Muscle layer of duodenum (tissue), 2 donors: ENCODE measurements at regions not wholly inside any gene's neighbourhood (a gene's known extent, or its start where the extent isn't known, plus 50 kb on each side); places are given as distances from the start of the nearest gene placed in this dataset.

ENCODE experiments used
- H3K27ac ChIP-seq: one replicate; pipeline ENCODE4 v1.7.0; 2013; ENCODE audit warnings: mild to moderate bottlenecking, low read length
- H3K27me3 ChIP-seq: one replicate; pipeline ENCODE4 v1.7.0; 2013; ENCODE audit warnings: low read depth, mild to moderate bottlenecking, control low read depth, low read length
- H3K36me3 ChIP-seq, 2 donors: one replicate each; pipeline ENCODE4 v1.7.0; 2013; ENCODE audit warnings: low read length in 2 of 2, control low read depth in 1 of 2, mild to moderate bottlenecking in 1 of 2; ENCODE audit not compliant: insufficient read depth in 2 of 2, control insufficient read depth in 1 of 2
- H3K4me1 ChIP-seq, 2 donors: one replicate each; pipeline ENCODE4 v1.7.0; 2013; ENCODE audit warnings: low read length in 2 of 2, mild to moderate bottlenecking in 2 of 2, control low read depth in 1 of 2, moderate library complexity in 1 of 2; ENCODE audit not compliant: insufficient read depth in 2 of 2, control insufficient read depth in 1 of 2
- H3K4me3 ChIP-seq, 2 donors: one replicate each; pipeline ENCODE4 v1.7.0; 2013; ENCODE audit warnings: low read length in 2 of 2, low read depth in 1 of 2, mild to moderate bottlenecking in 1 of 2
- H3K9me3 ChIP-seq, 2 donors: one replicate each; pipeline ENCODE4 v1.7.0; 2013; ENCODE audit warnings: low read length in 2 of 2, control low read depth in 1 of 2, mild to moderate bottlenecking in 1 of 2; ENCODE audit not compliant: control insufficient read depth in 1 of 2
- donor health status: healthy.

GRCh38 chr6:3585320-3585935, 128.6 kb upstream of the SLC22A23 start:
- no peaks in the 10 kb centered on the region for H3K36me3 ChIP-seq
- no peaks in the 10 kb centered on the region for H3K27me3 ChIP-seq
- H3K27ac ChIP-seq = no peak overlapping the region
- no peak overlapping the region for H3K4me3 ChIP-seq
- H3K9me3 ChIP-seq = peaks cover 3 to 9% of the 10 kb centered on the region in 2 donors
- H3K4me1 ChIP-seq = no peaks in the 10 kb centered on the region

GRCh38 chr6:3584606-3585005, 127.8 kb upstream of the SLC22A23 start:
- Histone ChIP-seq H3K27me3 (no peaks in the 10 kb centered on the region), H3K36me3 (no peaks in the 10 kb centered on the region), H3K4me3 (no peak overlapping the region), H3K4me1 (no peaks in the 10 kb centered on the region), H3K9me3 (peaks cover 3 to 9% of the 10 kb centered on the region in 2 donors), H3K27ac (no peak overlapping the region)

GRCh38 chr6:3581469-3581868, 124.6 kb upstream of the SLC22A23 start:
- Histone ChIP-seq H3K4me1 (no peaks in the 10 kb centered on the region), H3K4me3 (no peak overlapping the region), H3K27me3 (no peaks in the 10 kb centered on the region), H3K9me3 (no peaks in the 10 kb centered on the region), H3K36me3 (no peaks in the 10 kb centered on the region), H3K27ac (no peak overlapping the region)

GRCh38 chr6:3579652-3580175, 122.9 kb upstream of the SLC22A23 start:
- no peaks in the 10 kb centered on the region for H3K27me3 ChIP-seq
- H3K4me1 ChIP-seq = no peaks in the 10 kb centered on the region
- H3K9me3 ChIP-seq = no peaks in the 10 kb centered on the region
- H3K4me3 ChIP-seq = no peak overlapping the region
- H3K36me3 ChIP-seq = no peaks in the 10 kb centered on the region
- no peak overlapping the region for H3K27ac ChIP-seq

- no peaks in the 10 kb centered on the region for H3K36me3 ChIP-seq
- no peaks in the 10 kb centered on the region for H3K4me1 ChIP-seq
- H3K27ac ChIP-seq = no peak overlapping the region
- no peaks in the 10 kb centered on the region for H3K27me3 ChIP-seq
- H3K9me3 ChIP-seq = no peaks in the 10 kb centered on the region
- H3K4me3 ChIP-seq = no peak overlapping the region
Observed at GRCh38 chr6:3578981-3579380, 122.1 kb upstream of the SLC22A23 start.

GRCh38 chr6:3577517-3577916, 120.7 kb upstream of the SLC22A23 start:
- Histone ChIP-seq H3K4me1 (no peaks in the 10 kb centered on the region), H3K27ac (no peak overlapping the region), H3K27me3 (no peaks in the 10 kb centered on the region), H3K9me3 (no peaks in the 10 kb centered on the region), H3K36me3 (no peaks in the 10 kb centered on the region), H3K4me3 (no peak overlapping the region)

DNA sequence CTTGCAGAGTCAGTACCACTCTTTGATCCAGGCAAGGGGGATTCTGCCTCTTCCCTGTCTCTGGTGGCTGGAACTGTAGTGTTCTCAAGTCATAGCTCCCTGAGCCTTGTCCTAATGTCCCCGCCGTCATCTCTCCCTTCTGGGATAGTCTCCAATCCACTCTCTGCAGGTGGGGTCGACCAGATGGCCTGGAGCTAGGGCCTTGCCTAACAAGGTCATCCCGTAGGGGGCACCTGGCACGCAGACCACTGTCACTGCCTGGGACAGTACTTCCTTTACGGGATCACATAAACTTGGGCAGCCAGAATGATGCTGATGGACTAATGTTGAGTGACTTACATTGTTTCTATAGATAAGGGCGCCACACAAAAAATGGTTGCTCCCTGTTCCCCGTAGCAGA, 118.9 kb upstream of the SLC22A23 start:
- no peak overlapping the region for H3K27ac ChIP-seq
- no peaks in the 10 kb centered on the region for H3K4me1 ChIP-seq
- no peaks in the 10 kb centered on the region for H3K9me3 ChIP-seq
- H3K36me3 ChIP-seq = no peaks in the 10 kb centered on the region
- H3K4me3 ChIP-seq = no peak overlapping the region
- H3K27me3 ChIP-seq = no peaks in the 10 kb centered on the region

DNA sequence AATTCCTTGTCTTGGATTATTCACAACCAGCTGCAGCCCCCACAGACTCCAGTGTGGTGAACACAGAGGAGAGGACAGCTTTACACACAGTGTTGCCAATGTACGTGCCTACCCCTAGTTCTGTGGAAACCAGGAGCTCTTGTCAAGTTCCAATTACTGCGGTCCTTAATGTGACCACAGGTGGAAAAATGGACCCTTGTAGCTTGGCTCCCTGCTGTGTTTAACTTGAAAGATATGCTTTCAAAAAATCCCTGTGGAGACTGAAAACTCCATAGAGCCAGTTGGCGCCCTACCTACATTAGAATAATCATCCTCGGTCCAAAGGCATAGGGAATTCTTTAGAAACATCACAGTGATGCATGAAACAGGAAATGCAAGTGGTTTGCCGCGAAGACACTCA, 118.3 kb upstream of the SLC22A23 start:
- no peaks in the 10 kb centered on the region for H3K36me3 ChIP-seq
- H3K9me3 ChIP-seq = no peaks in the 10 kb centered on the region
- H3K27ac ChIP-seq = no peak overlapping the region
- no peaks in the 10 kb centered on the region for H3K4me1 ChIP-seq
- H3K4me3 ChIP-seq = no peak overlapping the region
- no peaks in the 10 kb centered on the region for H3K27me3 ChIP-seq

DNA sequence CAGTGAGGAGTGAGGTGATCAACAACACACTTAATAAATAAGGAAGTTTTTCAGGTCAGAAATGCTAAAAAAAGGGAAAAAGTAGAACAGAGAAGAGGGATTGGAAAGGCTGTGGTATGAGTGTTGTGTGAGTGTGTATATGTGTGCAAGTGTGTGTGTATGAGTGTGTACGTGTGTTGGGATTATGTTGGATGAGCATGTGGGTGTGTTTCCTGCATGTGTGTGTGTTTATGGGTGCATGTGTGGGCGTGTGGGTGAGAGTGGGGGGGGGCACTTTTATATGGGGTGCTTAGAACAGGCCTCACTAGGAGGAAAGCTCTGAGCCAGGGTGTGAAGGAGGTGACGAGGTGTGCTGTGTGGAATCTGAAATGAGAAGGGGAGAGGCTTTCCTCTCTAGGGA, 116.8 kb upstream of the SLC22A23 start:
- Histone ChIP-seq H3K9me3 (no peaks in the 10 kb centered on the region), H3K27me3 (no peaks in the 10 kb centered on the region)

GRCh38 chr6:3571836-3572235, 115.0 kb upstream of the SLC22A23 start:
- Histone ChIP-seq H3K27ac (no peak overlapping the region), H3K9me3 (no peaks in the 10 kb centered on the region), H3K36me3 (no peaks in the 10 kb centered on the region), H3K27me3 (no peaks in the 10 kb centered on the region), H3K4me3 (no peak overlapping the region), H3K4me1 (peaks cover 0 to 5% of the 10 kb centered on the region in 2 donors)

More for the DNA sequence above, 116.8 kb upstream of the SLC22A23 start:
- Histone ChIP-seq H3K4me3 (no peak overlapping the region), H3K27ac (no peak overlapping the region), H3K4me1 (peaks cover 0 to under 1% of the 10 kb centered on the region in 2 donors), H3K36me3 (no peaks in the 10 kb centered on the region)

DNA sequence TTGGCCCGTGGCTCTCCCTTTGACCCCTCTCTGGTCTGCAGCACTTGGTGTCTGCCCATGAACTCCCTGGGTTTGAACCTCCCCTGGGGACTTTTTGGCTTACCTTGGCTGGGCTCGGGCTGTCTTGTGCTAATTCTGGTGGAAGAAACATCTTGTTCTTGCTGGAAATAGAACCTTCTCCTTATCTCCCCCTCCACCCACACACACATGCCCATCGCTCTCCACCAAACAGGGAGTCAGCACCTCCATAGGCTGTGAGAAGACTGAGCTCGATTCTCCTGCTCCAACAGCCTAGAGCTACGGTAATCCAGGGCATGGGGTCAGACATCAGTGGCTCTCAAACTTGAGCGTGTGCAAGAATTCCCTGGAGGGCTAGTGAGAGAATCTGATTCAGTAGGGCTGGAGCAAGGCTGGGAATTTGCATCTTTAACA, 114.4 kb upstream of the SLC22A23 start:
- Histone ChIP-seq H3K27me3 (no peaks in the 10 kb centered on the region), H3K4me1 (peaks cover 0 to 5% of the 10 kb centered on the region in 2 donors), H3K27ac (no peak overlapping the region), H3K4me3 (no peak overlapping the region), H3K9me3 (no peaks in the 10 kb centered on the region), H3K36me3 (no peaks in the 10 kb centered on the region)

GRCh38 chr6:3569816-3570215, 113.0 kb upstream of the SLC22A23 start:
- H3K27me3 ChIP-seq = no peaks in the 10 kb centered on the region
- no peak overlapping the region for H3K4me3 ChIP-seq
- H3K36me3 ChIP-seq = no peaks in the 10 kb centered on the region
- H3K27ac ChIP-seq = no peak overlapping the region
- peaks cover 0 to 5% of the 10 kb centered on the region in 2 donors for H3K4me1 ChIP-seq
- no peaks in the 10 kb centered on the region for H3K9me3 ChIP-seq
